ENCODE measurements at regions not wholly inside any gene's neighbourhood (a gene's known extent, or its start where the extent isn't known, plus 50 kb on each side); places are given as distances from the start of the nearest gene placed in this dataset.

DNA sequence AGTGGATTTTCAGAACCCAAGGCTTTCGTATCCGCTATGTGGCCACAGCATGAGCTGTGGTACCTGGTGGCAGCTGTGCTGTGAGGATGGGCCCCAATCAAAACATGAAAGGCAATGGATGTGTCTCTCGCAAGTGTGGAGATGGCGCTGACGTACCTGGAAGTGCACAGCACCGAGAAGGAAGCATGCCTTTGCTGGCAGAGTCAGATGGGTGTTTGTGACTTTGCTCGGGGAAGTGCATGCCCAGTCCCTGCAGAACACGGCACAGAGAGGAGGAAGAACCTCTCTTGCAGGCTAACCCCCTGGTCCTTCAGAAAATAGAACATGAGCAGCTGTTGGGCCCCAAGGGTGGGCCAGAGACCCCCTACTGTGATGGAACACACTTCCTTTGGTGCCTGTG lies 654.1 kb upstream of the ZWINT start:
- H3K4me3 Mint-ChIP-seq, result no peak overlapping the region
- no peaks in the 10 kb centered on the region for H3K36me3 Mint-ChIP-seq (ENCODE audit: low read depth)
- no peaks in the 10 kb centered on the region for H3K4me1 Mint-ChIP-seq
- ATAC-seq (no peak), DNase-seq (no peak)
- H3K9me3 Mint-ChIP-seq, result peaks cover 9% of the 10 kb centered on the region
- no peaks in the 10 kb centered on the region for H3K27me3 Mint-ChIP-seq
- no peak overlapping the region for H3K27ac Mint-ChIP-seq

DNA sequence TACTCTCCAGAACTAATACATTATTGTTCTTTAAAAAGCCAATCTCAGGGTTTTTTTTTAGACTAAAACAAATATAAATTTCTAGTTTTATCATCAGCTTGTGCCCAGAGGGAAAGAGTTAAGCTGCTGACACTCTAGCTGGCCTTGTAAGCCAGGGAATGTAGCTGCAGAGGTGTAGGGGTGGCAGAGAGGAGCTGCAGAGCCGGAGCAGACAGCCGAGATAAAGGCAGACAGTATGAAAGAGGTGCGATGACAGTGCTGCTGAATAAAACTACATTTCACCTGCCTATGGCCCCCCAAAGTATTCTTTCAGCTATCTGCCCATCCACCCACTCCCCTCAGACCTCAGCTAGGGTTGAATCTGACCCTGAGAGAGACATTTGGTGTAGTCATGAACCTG lies 653.7 kb upstream of the ZWINT start:
- ATAC-seq (no peak), DNase-seq (no peak)
- H3K27ac Mint-ChIP-seq, result no peak overlapping the region
- H3K27me3 Mint-ChIP-seq, result no peaks in the 10 kb centered on the region
- H3K4me1 Mint-ChIP-seq, result no peaks in the 10 kb centered on the region
- no peak overlapping the region for H3K4me3 Mint-ChIP-seq
- no peaks in the 10 kb centered on the region for H3K36me3 Mint-ChIP-seq (ENCODE audit: low read depth)
- H3K9me3 Mint-ChIP-seq, result peaks cover 9% of the 10 kb centered on the region

DNA sequence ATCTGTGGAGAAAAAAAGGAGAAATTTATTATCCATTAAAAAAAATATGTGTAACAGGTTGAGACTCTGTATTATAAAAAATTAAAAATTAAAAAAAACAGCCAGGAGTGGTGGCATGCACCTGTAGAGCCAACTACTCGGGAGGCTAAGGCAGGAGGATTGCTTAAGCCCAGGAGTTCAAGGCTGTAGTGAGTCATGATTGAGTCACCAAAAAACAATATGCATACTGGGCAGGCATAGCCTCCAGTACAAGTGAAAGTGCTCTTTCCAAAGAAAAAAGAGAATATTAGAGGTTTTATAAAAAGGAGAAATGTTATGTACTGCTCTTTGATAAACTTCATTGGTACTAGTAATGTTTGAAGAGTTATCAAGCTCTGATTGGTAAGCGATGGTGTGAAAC lies 647.1 kb upstream of the ZWINT start:
- ATAC-seq, result no peak
- no peak overlapping the region for H3K4me3 Mint-ChIP-seq
- DNase-seq, result no peak
- H3K27me3 Mint-ChIP-seq, result no peaks in the 10 kb centered on the region
- H3K9me3 Mint-ChIP-seq, result no peaks in the 10 kb centered on the region
- no peaks in the 10 kb centered on the region for H3K36me3 Mint-ChIP-seq (ENCODE audit: low read depth)
- H3K27ac Mint-ChIP-seq, result no peak overlapping the region
- no peaks in the 10 kb centered on the region for H3K4me1 Mint-ChIP-seq

DNA sequence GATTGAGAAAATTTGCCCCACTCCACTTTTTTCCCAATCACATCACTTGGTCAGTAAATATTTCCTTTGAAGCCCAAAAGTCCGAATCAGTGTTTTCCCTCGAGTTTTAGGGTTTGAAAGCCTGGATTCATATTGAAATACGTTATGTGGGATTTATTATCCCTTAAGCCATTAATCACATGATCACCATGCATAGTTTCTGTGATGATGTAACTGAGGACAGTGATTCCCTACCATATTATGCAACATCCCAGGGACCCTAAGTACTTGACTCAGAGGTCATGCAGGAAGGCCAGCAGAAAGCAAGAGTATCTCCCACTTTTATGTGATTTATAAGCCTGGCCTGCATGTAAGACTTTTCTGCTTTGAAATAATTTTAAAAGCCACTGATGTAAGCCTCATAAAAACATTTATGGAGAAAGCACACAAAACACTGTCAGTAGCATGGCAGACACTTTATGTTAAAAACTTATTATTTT lies 630.6 kb upstream of the ZWINT start:
- Mint-ChIP-seq H3K4me3 (no peak overlapping the region), H3K36me3 (ENCODE audit: low read depth) (no peaks in the 10 kb centered on the region)
- ATAC-seq, result no peak

DNA sequence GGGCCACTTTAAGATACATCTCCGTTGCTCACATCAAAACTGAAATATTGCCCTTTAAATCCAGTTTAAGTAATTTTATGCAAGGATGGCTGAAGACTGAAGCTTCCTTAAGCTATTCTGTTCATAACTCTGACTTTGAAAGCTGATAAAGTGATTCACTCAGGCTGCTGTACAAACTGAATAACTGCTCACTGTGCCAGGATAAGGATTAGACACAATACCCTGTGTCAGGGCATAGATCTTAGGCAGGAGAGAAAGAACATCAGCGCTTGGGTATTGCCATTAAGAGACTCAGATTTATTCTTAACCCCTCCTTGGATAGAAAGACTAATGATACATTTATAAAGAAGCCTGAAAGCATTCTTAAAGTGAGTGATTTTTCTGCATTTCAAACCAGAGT lies 614.5 kb upstream of the ZWINT start:
- Mint-ChIP-seq H3K27me3 (no peaks in the 10 kb centered on the region), H3K9me3 (peaks cover 22% of the 10 kb centered on the region), H3K27ac (no peak overlapping the region), H3K4me1 (no peaks in the 10 kb centered on the region), H3K36me3 (ENCODE audit: low read depth) (no peaks in the 10 kb centered on the region), H3K4me3 (no peak overlapping the region)
- DNase-seq, result no peak
- ATAC-seq, result no peak

More for the DNA sequence above, 630.6 kb upstream of the ZWINT start:
- no peaks in the 10 kb centered on the region for H3K4me1 Mint-ChIP-seq
- peaks cover 6% of the 10 kb centered on the region for H3K9me3 Mint-ChIP-seq
- DNase-seq, result no peak
- H3K27me3 Mint-ChIP-seq, result no peaks in the 10 kb centered on the region
- no peak overlapping the region for H3K27ac Mint-ChIP-seq

DNA sequence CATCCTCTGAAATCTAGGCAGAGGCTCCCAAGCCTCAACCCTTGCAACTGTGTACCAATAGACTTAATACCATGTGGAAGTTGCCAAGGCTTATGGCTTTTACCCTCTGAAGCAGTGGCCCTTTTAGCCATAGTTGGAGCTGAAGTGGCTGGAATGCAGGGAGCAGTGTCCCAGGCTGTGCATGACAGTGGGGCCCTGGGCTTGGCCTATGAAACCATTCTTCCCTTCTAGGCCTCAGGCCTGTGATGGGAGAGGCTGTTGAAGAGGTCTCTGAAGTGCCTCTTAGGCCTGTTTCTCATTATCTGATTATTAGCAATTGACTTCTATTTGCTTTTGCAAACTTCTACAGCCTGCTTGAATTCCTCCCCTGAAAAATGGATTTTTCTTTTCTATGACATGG lies 612.7 kb upstream of the ZWINT start:
- no peaks in the 10 kb centered on the region for H3K36me3 Mint-ChIP-seq (ENCODE audit: low read depth)
- no peak overlapping the region for H3K27ac Mint-ChIP-seq
- DNase-seq (no peak), ATAC-seq (no peak)
- no peaks in the 10 kb centered on the region for H3K27me3 Mint-ChIP-seq
- peaks cover 22% of the 10 kb centered on the region for H3K9me3 Mint-ChIP-seq
- H3K4me1 Mint-ChIP-seq, result no peaks in the 10 kb centered on the region
- no peak overlapping the region for H3K4me3 Mint-ChIP-seq

DNA sequence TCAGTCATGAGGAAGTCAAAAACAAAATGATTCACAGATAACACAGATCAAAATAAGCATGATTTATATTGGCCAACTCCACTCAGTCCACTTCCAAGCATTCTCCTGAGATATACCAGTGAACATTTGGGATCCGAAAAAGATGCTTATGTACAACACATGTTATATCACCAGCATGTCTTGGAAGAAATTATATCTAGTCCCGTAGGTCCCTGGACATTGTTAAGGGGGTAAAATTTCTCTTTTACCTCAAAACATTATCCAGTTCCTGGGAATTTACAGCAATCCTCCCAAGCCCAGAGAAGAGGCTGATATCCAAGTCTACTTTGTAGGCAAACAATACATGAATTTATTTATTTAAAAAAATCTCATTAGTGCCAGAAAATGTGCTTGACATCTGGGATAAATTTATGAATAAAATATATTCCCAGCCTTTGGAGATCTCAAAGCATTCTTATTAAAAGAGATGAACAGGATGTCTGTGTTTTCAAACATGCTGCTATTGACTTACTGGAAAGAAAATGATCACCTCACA lies 582.2 kb upstream of the ZWINT start:
- Mint-ChIP-seq H3K36me3 (ENCODE audit: low read depth) (no peaks in the 10 kb centered on the region), H3K4me3 (no peak overlapping the region), H3K27me3 (no peaks in the 10 kb centered on the region), H3K9me3 (peaks cover 9% of the 10 kb centered on the region), H3K27ac (no peak overlapping the region), H3K4me1 (no peaks in the 10 kb centered on the region)
- ATAC-seq (no peak), DNase-seq (no peak)

DNA sequence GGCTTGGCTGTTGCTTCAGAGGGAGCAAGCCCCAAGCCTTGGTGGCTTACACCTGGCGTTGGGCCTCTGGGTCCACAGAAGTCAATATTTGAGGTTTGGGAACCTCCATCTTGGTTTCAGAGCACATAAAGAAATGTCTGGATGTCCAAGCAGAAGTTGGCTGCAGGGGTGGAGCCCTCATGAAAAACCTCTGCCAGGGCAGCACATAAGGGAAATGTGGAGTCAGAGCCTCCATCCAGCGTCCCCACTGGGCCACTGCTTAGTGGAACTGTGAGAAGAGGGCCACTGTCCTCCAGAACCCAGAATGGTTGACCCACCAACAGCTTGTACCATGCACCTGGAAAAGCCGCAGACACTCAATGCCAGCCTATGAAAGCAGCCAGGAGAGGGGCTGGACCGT lies 573.5 kb upstream of the ZWINT start:
- H3K4me1 Mint-ChIP-seq, result no peaks in the 10 kb centered on the region
- H3K9me3 Mint-ChIP-seq, result peaks cover 22% of the 10 kb centered on the region
- no peaks in the 10 kb centered on the region for H3K36me3 Mint-ChIP-seq (ENCODE audit: low read depth)
- H3K27ac Mint-ChIP-seq, result no peak overlapping the region
- ATAC-seq (no peak), DNase-seq (no peak)
- no peak overlapping the region for H3K4me3 Mint-ChIP-seq
- no peaks in the 10 kb centered on the region for H3K27me3 Mint-ChIP-seq

DNA sequence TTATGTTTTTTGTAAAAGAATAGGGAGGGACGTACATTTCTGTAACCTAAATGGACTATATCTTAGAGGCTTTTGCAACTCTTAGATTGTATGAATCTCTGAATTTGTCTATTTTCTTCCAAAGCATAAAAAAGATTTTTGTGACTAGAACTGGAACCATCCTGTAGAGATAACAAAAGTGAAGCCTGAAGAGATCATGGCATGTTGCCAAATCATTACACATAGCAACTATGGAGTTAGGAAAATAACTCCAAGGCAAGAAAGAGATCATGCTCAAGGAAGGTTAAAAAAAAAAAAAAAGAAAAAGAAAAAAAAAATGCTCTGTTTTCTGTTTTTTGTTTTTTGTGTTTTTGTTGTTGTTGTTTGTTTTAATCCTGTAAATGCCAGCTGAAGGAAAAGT lies 567.7 kb upstream of the ZWINT start:
- ATAC-seq, result no peak
- H3K27me3 Mint-ChIP-seq, result no peaks in the 10 kb centered on the region
- H3K27ac Mint-ChIP-seq, result no peak overlapping the region
- DNase-seq, result no peak
- H3K9me3 Mint-ChIP-seq, result peaks cover 19% of the 10 kb centered on the region
- H3K4me3 Mint-ChIP-seq, result no peak overlapping the region
- no peaks in the 10 kb centered on the region for H3K36me3 Mint-ChIP-seq (ENCODE audit: low read depth)
- H3K4me1 Mint-ChIP-seq, result no peaks in the 10 kb centered on the region

DNA sequence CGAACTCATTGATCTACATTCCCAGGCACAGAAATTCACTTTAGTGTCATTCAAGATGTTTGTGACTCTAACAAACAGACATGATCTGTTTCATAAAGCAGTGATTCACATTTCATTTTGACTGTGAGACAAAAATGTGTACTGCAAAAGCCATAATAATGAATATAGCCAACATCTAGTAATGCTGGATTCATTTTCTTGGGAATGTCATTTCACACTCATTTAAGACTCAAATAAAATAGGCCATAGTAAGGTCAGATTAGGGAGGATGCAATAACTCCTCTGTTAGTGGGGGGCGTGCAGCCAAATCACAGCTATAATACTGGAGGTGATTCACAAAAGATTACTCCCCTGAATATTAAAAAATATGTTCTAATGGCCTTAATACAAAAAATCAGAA lies 566.6 kb upstream of the ZWINT start:
- DNase-seq (no peak), ATAC-seq (no peak)
- peaks cover 23% of the 10 kb centered on the region for H3K9me3 Mint-ChIP-seq
- H3K4me1 Mint-ChIP-seq, result no peaks in the 10 kb centered on the region
- H3K27ac Mint-ChIP-seq, result no peak overlapping the region
- H3K36me3 Mint-ChIP-seq (ENCODE audit: low read depth), result no peaks in the 10 kb centered on the region
- no peaks in the 10 kb centered on the region for H3K27me3 Mint-ChIP-seq
- no peak overlapping the region for H3K4me3 Mint-ChIP-seq

DNA sequence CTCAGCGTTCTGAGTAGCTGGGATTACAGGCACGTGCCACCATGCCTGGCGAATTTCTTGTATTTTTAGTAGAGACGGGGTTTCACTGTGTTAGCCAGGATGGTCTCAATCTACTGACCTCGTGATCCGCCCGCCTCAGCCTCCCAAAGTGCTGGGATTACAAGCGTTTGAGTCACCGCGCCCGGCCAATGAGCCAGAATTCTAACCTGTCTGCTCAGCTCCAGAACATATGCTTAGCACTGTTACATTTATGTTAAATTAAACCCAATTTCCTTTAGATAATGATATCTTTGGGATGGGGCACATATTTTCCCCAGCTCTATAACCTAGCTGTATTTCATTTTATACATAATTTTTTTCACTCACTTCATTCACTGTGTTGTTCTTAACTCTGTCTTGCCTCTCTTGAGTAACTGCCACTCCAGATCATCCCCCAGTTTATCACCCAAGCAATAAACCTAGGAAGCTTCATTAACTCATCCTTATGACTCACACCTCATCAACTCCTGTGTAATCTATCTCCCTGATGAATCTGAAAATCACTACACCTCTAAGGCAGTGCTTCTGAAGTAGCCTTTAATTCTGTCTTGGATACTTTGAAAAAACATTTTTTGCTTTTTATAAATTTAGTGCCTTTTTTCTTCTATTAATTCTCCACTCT lies 559.7 kb upstream of the ZWINT start:
- Mint-ChIP-seq H3K4me3 (no peak overlapping the region), H3K9me3 (peaks cover 14% of the 10 kb centered on the region), H3K27ac (no peak overlapping the region), H3K4me1 (no peaks in the 10 kb centered on the region), H3K36me3 (ENCODE audit: low read depth) (no peaks in the 10 kb centered on the region), H3K27me3 (no peaks in the 10 kb centered on the region)
- DNase-seq, result no peak
- ATAC-seq, result no peak

DNA sequence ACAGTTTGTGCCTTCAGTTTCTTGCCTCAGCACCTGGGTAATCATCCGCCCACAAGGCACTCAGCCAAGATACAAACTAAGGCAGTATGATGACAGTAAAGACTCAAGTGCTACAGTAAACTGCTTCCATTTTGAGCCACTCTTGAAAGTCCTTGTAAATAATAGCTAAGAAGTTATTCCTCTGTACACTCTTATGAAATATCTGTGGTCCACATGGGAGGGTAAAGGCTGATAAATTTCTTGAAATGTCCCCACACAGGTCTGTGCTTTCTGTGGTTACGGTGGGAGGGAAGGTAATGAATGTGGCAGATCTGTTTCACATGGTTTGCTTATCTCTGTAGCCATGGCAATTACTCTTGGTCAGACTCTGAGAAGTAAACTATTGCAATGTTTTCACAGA lies 551.0 kb upstream of the ZWINT start:
- Mint-ChIP-seq H3K4me1 (no peaks in the 10 kb centered on the region), H3K4me3 (no peak overlapping the region), H3K27ac (no peak overlapping the region), H3K27me3 (no peaks in the 10 kb centered on the region), H3K36me3 (ENCODE audit: low read depth) (no peaks in the 10 kb centered on the region), H3K9me3 (peaks cover 3% of the 10 kb centered on the region)
- ATAC-seq (no peak), DNase-seq (no peak)

DNA sequence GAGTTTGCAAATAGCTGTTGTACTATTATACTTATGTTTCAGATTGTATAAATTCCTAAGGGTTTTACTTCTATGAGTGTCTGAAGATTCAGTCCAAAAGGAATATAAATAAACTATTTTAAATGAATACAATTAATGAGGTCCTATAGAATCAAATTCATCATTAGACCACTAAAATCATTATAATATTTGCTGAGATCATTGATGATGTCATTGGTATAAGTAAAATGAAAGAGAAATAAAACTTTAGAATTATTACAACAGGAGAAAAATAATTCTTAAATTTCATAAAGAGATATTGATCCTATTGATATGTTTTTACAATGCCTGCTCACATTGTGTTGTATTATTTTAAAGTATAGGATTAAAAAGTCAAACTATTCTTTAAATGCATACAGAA lies 544.0 kb upstream of the ZWINT start:
- ATAC-seq (no peak), DNase-seq (no peak)
- no peaks in the 10 kb centered on the region for H3K27me3 Mint-ChIP-seq
- H3K4me1 Mint-ChIP-seq, result no peaks in the 10 kb centered on the region
- no peaks in the 10 kb centered on the region for H3K36me3 Mint-ChIP-seq (ENCODE audit: low read depth)
- no peak overlapping the region for H3K4me3 Mint-ChIP-seq
- peaks cover 10% of the 10 kb centered on the region for H3K9me3 Mint-ChIP-seq
- H3K27ac Mint-ChIP-seq, result no peak overlapping the region

DNA sequence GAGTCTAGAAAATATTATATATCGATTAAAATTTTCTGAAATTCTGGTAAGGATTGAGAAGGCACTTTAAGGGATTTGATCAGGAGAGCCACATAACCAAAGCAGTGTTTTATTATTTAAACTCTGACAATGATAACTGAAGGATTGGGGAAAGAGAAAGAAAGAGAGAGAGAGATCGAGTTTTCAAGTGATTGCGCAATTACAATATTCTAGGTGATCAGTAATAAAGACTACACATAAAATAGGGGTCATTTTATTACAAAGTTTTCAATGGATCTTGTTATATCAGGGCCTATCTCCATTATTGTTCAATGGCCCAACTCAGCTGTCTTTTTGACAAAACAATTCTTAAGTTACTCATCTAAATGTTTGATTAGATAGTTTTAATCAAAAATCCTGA lies 541.5 kb upstream of the ZWINT start:
- H3K36me3 Mint-ChIP-seq (ENCODE audit: low read depth), result no peaks in the 10 kb centered on the region
- no peaks in the 10 kb centered on the region for H3K4me1 Mint-ChIP-seq
- H3K27ac Mint-ChIP-seq, result no peak overlapping the region
- no peak for DNase-seq
- peaks cover 11% of the 10 kb centered on the region for H3K9me3 Mint-ChIP-seq
- ATAC-seq, result no peak
- no peak overlapping the region for H3K4me3 Mint-ChIP-seq
- H3K27me3 Mint-ChIP-seq, result no peaks in the 10 kb centered on the region

DNA sequence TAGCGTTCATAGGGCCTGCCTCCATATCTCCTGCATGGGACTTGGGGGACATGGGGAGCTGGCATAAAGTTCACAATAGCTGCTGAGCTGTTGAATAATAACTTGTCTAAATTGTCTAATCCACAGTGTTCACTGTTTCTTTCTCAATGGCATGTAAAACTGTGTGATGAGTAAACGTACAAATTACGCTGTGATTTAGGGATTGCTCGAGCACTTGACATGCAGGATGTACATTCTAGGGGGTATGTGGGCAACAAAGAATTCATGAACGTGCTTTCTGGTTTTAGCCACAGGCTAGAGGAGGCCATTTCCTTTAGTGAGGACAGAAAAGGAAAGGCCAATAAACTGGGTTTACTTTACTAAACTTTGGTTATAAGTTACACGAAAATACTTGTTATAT lies 534.2 kb upstream of the ZWINT start:
- Mint-ChIP-seq H3K9me3 (peaks cover 9% of the 10 kb centered on the region), H3K4me3 (no peak overlapping the region), H3K27ac (no peak overlapping the region), H3K36me3 (ENCODE audit: low read depth) (no peaks in the 10 kb centered on the region), H3K4me1 (no peaks in the 10 kb centered on the region), H3K27me3 (no peaks in the 10 kb centered on the region)
- ATAC-seq (no peak), DNase-seq (no peak)

DNA sequence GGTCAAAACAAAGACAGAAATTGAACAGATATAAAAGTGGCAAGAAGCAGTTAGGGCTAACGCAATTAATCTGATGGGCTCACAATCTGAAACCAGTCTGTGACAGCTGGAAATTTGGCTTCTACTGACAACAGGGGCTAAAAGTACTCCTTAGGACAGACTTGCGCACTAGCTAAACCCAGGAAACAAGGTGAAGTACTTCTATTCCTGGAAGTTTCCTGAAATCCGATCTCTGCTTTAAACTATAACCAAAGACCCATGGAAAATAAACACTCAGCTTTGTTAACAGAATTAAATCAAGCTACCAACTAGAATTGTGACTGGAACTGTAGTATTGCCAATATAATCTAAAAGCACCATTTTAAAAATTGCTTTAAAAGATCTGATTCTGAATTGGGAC lies 520.2 kb upstream of the ZWINT start:
- DNase-seq, result no peak
- no peaks in the 10 kb centered on the region for H3K4me1 Mint-ChIP-seq
- no peak overlapping the region for H3K4me3 Mint-ChIP-seq
- H3K9me3 Mint-ChIP-seq, result peaks cover 7% of the 10 kb centered on the region
- H3K27ac Mint-ChIP-seq, result no peak overlapping the region
- H3K27me3 Mint-ChIP-seq, result no peaks in the 10 kb centered on the region
- no peak for ATAC-seq
- H3K36me3 Mint-ChIP-seq (ENCODE audit: low read depth), result no peaks in the 10 kb centered on the region

Measured in activated naive CD8-positive, alpha-beta T cell treated with anti-CD3 and anti-CD28 coated beads, Interleukin-2, amount 50 U/mL, for 24 hours (primary cell).